Activated B cell treated with CpG ODN at 0.5 μM for 24 hours (primary cell): ENCODE measurements at regions not wholly inside any gene's neighbourhood (a gene's known extent, or its start where the extent isn't known, plus 50 kb on each side); places are given as distances from the start of the nearest gene placed in this dataset.

Experiments
- ATAC-seq: fragments of 200-7000 bp; cut with Tn5 transposase; one replicate; pipeline ENCODE4 v1.10.0; 2021; ENCODE audit warnings: low read depth, mild to moderate bottlenecking, moderate library complexity
- CTCF ChIA-PET: fragments of 350-600 bp; sonication (Branson Sonifier 250); formaldehyde crosslinking; loops from one replicate; lab custom pipeline; 2021; ENCODE audit warnings: antibody characterized with exemption; lab: Charles Lee
- POLR2A ChIA-PET: fragments of 350-600 bp; sonication (Branson Sonifier 250); formaldehyde crosslinking; loops from one replicate; lab custom pipeline; 2021; ENCODE audit warnings: antibody characterized with exemption; lab: Charles Lee
- DNase-seq: peaks from one replicate; pipeline ENCODE4 v3.0.0; 2022
- H3K27ac Mint-ChIP-seq: one replicate; pipeline ENCODE4 v1.8.0; 2020; ENCODE audit warnings: mixed read lengths
- H3K27me3 Mint-ChIP-seq: one replicate; pipeline ENCODE4 v1.8.0; 2021; ENCODE audit warnings: mixed read lengths
- H3K36me3 Mint-ChIP-seq: one replicate; pipeline ENCODE4 v1.8.0; 2021; ENCODE audit warnings: low read depth, mixed read lengths
- H3K4me1 Mint-ChIP-seq: one replicate; pipeline ENCODE4 v1.8.0; 2021; ENCODE audit warnings: mixed read lengths
- H3K4me3 Mint-ChIP-seq: one replicate; pipeline ENCODE4 v1.8.0; 2020; ENCODE audit warnings: mild to moderate bottlenecking, mixed read lengths
- H3K9me3 Mint-ChIP-seq: one replicate; pipeline ENCODE4 v1.8.0; 2020; ENCODE audit warnings: mixed read lengths
- CTCF ChIP-seq: fragments of 200-600 bp; IDR thresholded peaks from one replicate; pipeline ENCODE4 v1.8.0; 2022; ENCODE audit warnings: antibody characterized with exemption, mild to moderate bottlenecking
- intact Hi-C: fragments of 100-400 bp; cut with micrococcal nuclease; formaldehyde crosslinking; loops from one replicate; pipeline ENCODE4 v1.15.1; 2024

- no peaks in the 10 kb centered on the region for H3K9me3 Mint-ChIP-seq
- ChIA-PET CTCF (interaction anchor here (1.4 kb wide), 1 partner anchor 63 kb away, joined by 3 read pairs; no protein-coding TSS in a partner anchor), POLR2A (no interaction called here)
- H3K4me3 Mint-ChIP-seq: no peak overlapping the region
- no peak for TF ChIP-seq CTCF
- intact Hi-C loops: no loop called here
- ATAC-seq: peak; percentile 31
- no peak overlapping the region for H3K27ac Mint-ChIP-seq
- no peak for DNase-seq
- no peaks in the 10 kb centered on the region for H3K27me3 Mint-ChIP-seq
- peaks cover 3% of the 10 kb centered on the region for H3K4me1 Mint-ChIP-seq
- no peaks in the 10 kb centered on the region for H3K36me3 Mint-ChIP-seq
These were observed 214.9 kb upstream of the SPRED2 start for GRCh38 chr2:65647249-65647842.

GRCh38 chr2:65640793-65641103, 208.3 kb upstream of the SPRED2 start:
- CTCF ChIA-PET: interaction anchor here (0.6 to 2.0 kb wide), 10 partner anchors 10 to 788 kb away, joined by 3 to 7 read pairs (median 4); partner anchors contain the start of gene ACTR2
- Mint-ChIP-seq H3K4me1 (peaks cover 4% of the 10 kb centered on the region), H3K27ac (no peak overlapping the region), H3K36me3 (no peaks in the 10 kb centered on the region), H3K4me3 (no peak overlapping the region), H3K9me3 (no peaks in the 10 kb centered on the region), H3K27me3 (peaks cover 13% of the 10 kb centered on the region)
- ATAC-seq: no peak
- POLR2A ChIA-PET: no interaction called here
- no peak for TF ChIP-seq CTCF
- DNase-seq: no peak
- intact Hi-C loops: loop anchor here (1.0 to 5.0 kb wide), 4 partner anchors 34 to 787 kb away; no protein-coding TSS in a partner anchor

- Mint-ChIP-seq H3K4me1 (peaks cover 4% of the 10 kb centered on the region), H3K4me3 (no peak overlapping the region), H3K36me3 (no peaks in the 10 kb centered on the region), H3K9me3 (no peaks in the 10 kb centered on the region), H3K27me3 (peaks cover 13% of the 10 kb centered on the region), H3K27ac (no peak overlapping the region)
- DNase-seq (no peak), ATAC-seq (no peak)
- ChIA-PET CTCF (interaction anchor here (1.1 to 1.4 kb wide), 2 partner anchors 33 to 162 kb away, joined by 7 read pairs; no protein-coding TSS in a partner anchor), POLR2A (no interaction called here)
- intact Hi-C loops: no loop called here
- TF ChIP-seq CTCF: no peak
These were observed 206.9 kb upstream of the SPRED2 start for GRCh38 chr2:65639156-65639864.

- ATAC-seq (no peak), DNase-seq (no peak)
- ChIA-PET CTCF (no interaction called here), POLR2A (no interaction called here)
- Mint-ChIP-seq H3K4me3 (no peak overlapping the region), H3K27me3 (peaks cover 13% of the 10 kb centered on the region), H3K4me1 (peaks cover 4% of the 10 kb centered on the region), H3K36me3 (no peaks in the 10 kb centered on the region), H3K27ac (no peak overlapping the region), H3K9me3 (no peaks in the 10 kb centered on the region)
- intact Hi-C loops: no loop called here
- TF ChIP-seq CTCF: no peak
These were observed 206.0 kb upstream of the SPRED2 start for GRCh38 chr2:65638443-65638842.

- ChIA-PET CTCF (interaction anchor here (0.9 kb wide), 1 partner anchor 9 kb away, joined by 3 read pairs; no protein-coding TSS in a partner anchor), POLR2A (no interaction called here)
- ATAC-seq (no peak), DNase-seq (no peak)
- Mint-ChIP-seq H3K4me1 (peaks cover 4% of the 10 kb centered on the region), H3K27me3 (peaks cover 13% of the 10 kb centered on the region), H3K36me3 (no peaks in the 10 kb centered on the region), H3K27ac (no peak overlapping the region), H3K9me3 (no peaks in the 10 kb centered on the region), H3K4me3 (no peak overlapping the region)
- intact Hi-C loops: no loop called here
- TF ChIP-seq CTCF: no peak
These were observed 204.5 kb upstream of the SPRED2 start for GRCh38 chr2:65636813-65637483.
